Pulmonary artery endothelial cell (primary cell): ENCODE measurements at regions not wholly inside any gene's neighbourhood (a gene's known extent, or its start where the extent isn't known, plus 50 kb on each side); places are given as distances from the start of the nearest gene placed in this dataset.
"Not testable (repeated sequence)": the region's sequence is repeated elsewhere in the genome, so short reads cannot be mapped to it uniquely, and the experiment has no call there.

ENCODE experiments used
- DNase-seq: peaks from one replicate; pipeline ENCODE4 v3.0.0-alpha.2; 2011; ENCODE audit warnings: low read depth, low spot score

- DNase-seq, result no peak
Measured at GRCh38 chr6:3961581-3962215, 112.5 kb downstream of the FAM50B start.

- no peak for DNase-seq
Measured at GRCh38 chr6:3962291-3963280, 113.4 kb downstream of the FAM50B start.

GRCh38 chr6:3963426-3963825 is 114.3 kb downstream of the FAM50B start:
- DNase-seq, result no peak

- peak; percentile 39 for DNase-seq
Measured at GRCh38 chr6:3965071-3965718, 113.7 kb downstream of the FAM217A start.

- DNase-seq, result no peak
Measured at GRCh38 chr6:3966426-3966825, 112.5 kb downstream of the FAM217A start.

- DNase-seq, result no peak
Measured at GRCh38 chr6:3970097-3970496, 108.8 kb downstream of the FAM217A start.

GRCh38 chr6:3973152-3973551 is 105.8 kb downstream of the FAM217A start:
- not testable (repeated sequence) for DNase-seq

DNA sequence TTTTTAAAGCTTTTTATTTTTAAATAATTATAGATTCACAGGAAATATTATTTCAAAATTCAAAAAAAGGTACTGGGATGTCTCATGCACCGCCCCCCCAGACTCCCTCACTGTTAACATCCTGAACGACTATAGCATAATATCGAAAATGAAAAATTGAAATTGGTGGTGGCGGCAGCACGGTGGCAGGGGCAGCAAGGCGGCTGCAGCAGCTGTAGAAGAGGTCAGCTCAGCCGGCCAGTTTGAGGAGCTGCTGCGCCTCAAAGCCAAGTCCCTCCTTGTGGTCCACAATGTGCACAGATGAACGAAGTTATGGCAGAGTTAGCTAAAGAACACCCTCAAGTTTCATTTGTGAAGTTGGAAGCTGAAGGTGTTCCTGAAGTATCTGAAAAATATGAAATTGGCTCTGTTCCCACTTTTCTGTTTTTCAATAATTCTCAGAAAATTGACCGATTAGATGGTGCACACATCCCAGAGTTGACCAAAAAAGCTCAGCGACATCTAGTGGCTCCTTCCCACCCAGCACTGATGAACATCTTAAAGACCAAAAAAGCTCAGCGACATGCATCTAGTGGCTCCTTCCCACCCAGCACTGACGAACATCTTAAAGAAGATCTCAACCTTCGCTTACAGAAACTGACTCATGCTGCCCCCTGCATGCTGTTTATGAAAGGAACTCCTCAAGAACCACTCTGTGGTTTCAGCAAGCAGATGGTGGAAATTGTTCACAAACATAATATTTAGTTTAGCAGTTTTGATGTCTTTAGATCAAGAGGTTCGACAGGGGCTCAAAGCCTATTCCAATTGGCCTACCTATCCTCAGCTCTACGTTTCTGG is 100.8 kb downstream of the FAM217A start:
- peak; percentile 69 for DNase-seq

- DNase-seq, result not testable (repeated sequence)
Measured at GRCh38 chr6:3978966-3979365, 100.0 kb downstream of the FAM217A start.

GRCh38 chr6:3981917-3982316 is 97.0 kb downstream of the FAM217A start:
- DNase-seq, result no peak

DNA sequence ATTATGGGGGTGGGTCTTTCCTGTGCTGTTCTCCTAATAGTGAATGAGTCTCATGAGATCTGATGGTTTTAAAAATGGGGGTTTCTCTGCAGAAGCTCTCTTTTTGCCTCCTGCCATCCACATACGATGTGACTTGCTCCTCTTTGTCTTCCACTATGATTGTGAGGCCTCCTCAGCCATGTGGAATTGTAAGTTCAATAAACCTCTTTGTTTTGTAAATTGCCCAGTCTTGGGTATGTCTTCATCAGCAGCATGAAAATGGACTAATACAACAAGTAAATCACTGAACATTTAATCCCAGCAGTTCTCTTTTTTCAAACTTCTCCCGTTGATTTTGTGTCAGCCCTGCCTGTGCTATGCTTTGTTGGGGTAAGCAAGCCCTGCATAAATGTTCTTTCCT is 95.2 kb downstream of the FAM217A start:
- DNase-seq, result no peak

- no peak for DNase-seq
Measured at GRCh38 chr6:3984494-3984893, 94.4 kb downstream of the FAM217A start.

DNA sequence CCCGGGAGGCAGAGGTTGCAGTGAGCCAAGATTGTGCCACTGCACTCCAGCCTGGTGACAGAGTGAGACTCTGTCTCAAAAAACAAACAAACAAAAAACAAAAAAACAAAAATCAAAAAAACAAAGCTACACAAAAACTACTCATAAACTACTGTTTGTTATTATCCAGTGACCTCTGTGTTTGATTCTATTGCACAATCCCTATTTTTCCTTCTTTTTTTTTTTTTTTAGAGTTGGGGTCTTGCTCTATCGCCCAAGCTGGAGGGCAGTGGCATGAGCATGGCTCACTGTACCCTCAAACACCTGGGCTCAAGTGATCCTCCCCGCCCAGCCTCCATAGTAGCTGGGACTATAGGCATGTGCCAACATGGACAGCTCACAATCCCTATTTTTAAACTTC is 92.7 kb downstream of the FAM217A start:
- no peak for DNase-seq

DNA sequence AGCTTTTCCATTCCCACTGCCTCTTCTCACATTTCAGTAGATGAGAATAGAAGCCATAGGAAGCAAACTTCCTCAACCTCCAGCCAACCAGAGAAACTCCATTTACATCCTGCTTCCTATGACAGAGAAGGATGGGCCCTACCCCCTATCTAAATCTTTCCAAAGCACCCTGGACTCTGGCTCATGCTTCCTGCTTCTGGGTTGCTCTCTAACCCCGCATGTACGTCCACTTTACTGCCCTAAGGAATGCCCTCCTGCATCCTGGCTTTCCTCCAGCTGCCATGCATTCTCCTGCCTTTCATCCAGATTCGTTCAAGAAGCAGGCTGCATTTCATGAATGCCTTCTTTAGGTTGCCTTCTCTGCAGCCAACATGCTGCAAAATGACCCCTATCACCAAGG is 91.9 kb downstream of the FAM217A start:
- peak; percentile 30 for DNase-seq

- no peak for DNase-seq
Measured at GRCh38 chr6:3987576-3987975, 91.4 kb downstream of the FAM217A start.

DNA sequence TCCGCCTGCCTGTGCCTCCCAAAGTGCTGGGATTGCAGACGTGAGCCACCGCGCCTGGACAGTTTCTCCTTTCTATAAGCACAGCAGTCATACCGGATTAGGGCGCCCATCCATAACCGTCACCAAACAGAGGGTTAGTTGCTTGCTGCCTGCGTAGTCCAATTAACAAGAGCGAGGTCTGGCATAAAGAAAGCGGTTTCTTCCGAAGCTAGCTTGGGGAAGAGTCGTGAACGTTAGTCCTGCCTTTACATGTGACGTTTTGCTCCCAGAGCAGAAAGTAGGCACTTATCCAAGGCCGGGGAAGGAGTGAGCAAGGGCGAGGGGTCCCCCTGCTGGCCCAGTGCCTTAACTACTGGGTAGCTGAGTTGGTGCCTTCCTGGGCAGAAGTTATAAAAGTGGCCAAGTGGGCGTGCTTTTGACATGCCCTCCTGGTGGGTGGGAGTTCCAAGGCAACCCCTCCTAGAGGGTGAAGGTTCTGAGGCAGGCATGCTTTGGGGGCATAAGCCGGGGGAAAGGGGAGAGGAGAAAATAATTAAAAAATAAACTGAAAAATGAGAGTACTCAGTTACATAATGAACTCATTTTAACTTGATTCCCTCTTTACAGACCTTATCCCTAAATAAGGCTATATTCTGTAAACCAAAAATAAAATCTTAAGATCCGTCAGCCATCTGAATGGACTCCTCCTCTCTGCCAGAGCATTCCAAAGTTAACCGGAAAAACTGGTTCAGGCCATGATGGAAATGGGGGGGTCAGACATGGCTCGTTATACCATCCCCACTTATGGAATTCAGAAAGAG is 88.0 kb downstream of the FAM217A start:
- peak; percentile 73 for DNase-seq

- DNase-seq, result no peak
Measured at GRCh38 chr6:3991941-3992340, 87.0 kb downstream of the FAM217A start.

DNA sequence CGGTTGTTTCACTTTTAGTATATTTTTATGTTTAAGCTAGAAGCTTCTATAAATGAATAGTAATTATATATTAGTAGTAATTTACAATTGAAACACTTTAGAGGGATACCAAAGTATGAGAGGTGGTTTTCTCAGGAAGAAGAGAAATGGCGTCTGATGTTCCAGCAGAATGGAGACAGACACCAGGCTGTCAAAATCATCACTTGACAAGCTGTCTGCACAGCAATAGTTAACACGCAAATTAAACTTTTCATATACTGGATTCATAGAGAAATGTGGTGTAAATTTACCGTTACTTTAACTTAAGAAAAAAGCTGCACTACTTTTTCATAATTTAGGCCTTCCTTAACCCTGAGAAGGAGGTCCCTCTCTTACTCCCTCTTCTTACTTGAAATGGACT is 82.6 kb downstream of the FAM217A start:
- DNase-seq, result no peak

DNA sequence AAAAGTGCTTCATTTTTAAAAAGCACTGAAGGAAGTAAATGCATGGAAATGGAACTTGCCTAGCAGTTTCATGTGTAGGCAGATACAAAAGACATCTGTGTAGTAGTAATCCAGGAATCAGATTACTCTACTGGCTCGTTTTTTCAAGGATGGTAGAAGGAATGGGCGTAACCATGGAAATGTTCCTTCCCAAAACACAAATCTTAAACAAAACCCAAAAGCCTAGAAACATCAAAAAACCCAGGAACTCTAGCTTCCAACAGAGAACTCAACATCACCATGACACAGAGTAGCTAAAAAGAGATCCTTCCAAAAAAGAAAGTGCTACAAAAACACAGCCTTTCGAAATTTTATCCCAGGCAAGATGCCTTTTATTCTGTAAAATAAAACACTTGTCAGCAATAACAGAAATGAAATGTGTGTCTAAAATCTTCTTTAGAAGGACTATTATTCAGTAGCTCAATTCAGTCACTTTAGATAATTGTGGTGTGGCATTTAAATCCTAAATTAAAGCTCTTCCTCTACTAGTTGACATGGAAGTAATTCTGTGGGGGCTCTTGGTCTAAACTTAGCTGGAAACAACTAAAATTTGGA is 81.7 kb downstream of the FAM217A start:
- no peak for DNase-seq
